ENCODE measurements at regions not wholly inside any gene's neighbourhood (a gene's known extent, or its start where the extent isn't known, plus 50 kb on each side); places are given as distances from the start of the nearest gene placed in this dataset.

DNA sequence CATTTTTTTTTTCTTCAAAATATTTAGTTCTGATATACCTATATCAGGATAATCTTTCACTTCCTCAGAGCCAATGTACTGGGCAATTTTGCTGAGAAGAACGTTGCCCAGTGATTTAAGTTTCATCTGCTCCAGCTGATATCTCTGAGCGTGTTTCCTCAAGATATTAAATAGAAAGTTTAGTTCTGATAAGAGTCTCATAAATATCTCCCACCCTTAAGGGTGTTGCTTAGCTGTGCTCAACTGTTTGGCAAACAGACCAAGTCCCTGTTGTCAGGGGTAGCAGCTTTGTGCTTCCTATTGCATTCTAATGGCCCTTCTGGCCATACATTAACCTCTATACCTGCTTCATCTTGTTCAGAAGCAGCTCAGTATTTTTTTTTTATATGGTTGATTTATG, 84.7 kb upstream of the GPR141 start:
- no peak for TF ChIP-seq STAT1 (IDR thresholded peaks at IDR 0.05; ENCODE audit: unreplicated experiment)
- no peak for TF ChIP-seq CREB1 (CRISPR knock-in tag; IDR thresholded peaks at IDR 0.05; ENCODE audit: low read depth)
- TF ChIP-seq, protein P1, sequence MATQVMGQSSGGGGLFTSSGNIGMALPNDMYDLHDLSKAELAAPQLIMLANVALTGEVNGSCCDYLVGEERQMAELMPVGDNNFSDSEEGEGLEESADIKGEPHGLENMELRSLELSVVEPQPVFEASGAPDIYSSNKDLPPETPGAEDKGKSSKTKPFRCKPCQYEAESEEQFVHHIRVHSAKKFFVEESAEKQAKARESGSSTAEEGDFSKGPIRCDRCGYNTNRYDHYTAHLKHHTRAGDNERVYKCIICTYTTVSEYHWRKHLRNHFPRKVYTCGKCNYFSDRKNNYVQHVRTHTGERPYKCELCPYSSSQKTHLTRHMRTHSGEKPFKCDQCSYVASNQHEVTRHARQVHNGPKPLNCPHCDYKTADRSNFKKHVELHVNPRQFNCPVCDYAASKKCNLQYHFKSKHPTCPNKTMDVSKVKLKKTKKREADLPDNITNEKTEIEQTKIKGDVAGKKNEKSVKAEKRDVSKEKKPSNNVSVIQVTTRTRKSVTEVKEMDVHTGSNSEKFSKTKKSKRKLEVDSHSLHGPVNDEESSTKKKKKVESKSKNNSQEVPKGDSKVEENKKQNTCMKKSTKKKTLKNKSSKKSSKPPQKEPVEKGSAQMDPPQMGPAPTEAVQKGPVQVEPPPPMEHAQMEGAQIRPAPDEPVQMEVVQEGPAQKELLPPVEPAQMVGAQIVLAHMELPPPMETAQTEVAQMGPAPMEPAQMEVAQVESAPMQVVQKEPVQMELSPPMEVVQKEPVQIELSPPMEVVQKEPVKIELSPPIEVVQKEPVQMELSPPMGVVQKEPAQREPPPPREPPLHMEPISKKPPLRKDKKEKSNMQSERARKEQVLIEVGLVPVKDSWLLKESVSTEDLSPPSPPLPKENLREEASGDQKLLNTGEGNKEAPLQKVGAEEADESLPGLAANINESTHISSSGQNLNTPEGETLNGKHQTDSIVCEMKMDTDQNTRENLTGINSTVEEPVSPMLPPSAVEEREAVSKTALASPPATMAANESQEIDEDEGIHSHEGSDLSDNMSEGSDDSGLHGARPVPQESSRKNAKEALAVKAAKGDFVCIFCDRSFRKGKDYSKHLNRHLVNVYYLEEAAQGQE (IDR thresholded peaks at IDR 0.05; ENCODE audit: unreplicated experiment): no peak
- TF ChIP-seq ZNF114 (CRISPR knock-in tag; IDR thresholded peaks at IDR 0.05): no peak
- no peak for TF ChIP-seq ZNF331 (CRISPR knock-in tag; IDR thresholded peaks at IDR 0.05; ENCODE audit: low read depth)
- TF ChIP-seq, protein P2, sequence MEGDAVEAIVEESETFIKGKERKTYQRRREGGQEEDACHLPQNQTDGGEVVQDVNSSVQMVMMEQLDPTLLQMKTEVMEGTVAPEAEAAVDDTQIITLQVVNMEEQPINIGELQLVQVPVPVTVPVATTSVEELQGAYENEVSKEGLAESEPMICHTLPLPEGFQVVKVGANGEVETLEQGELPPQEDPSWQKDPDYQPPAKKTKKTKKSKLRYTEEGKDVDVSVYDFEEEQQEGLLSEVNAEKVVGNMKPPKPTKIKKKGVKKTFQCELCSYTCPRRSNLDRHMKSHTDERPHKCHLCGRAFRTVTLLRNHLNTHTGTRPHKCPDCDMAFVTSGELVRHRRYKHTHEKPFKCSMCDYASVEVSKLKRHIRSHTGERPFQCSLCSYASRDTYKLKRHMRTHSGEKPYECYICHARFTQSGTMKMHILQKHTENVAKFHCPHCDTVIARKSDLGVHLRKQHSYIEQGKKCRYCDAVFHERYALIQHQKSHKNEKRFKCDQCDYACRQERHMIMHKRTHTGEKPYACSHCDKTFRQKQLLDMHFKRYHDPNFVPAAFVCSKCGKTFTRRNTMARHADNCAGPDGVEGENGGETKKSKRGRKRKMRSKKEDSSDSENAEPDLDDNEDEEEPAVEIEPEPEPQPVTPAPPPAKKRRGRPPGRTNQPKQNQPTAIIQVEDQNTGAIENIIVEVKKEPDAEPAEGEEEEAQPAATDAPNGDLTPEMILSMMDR (conservative IDR thresholded peaks at IDR 0.05; ENCODE audit: low read depth in 2 of 2): no peak
- TF ChIP-seq POLR2AphosphoS5 (IDR thresholded peaks at IDR 0.05; ENCODE audit: low read depth): no peak
- TF ChIP-seq NANOG (IDR thresholded peaks at IDR 0.05; ENCODE audit: borderline replicate concordance): no peak
- TF ChIP-seq EZH2phosphoT487 (IDR thresholded peaks at IDR 0.05; ENCODE audit: unreplicated experiment): no peak
- TF ChIP-seq EZH2 (IDR thresholded peaks at IDR 0.05; ENCODE audit: low read depth, unreplicated experiment): no peak

GRCh38 chr7:37601321-37601720, 82.2 kb upstream of the GPR141 start:
- no peaks in the 10 kb centered on the region for H3K27me3 Mint-ChIP-seq (ENCODE audit: insufficient read depth, low read depth, poor library complexity)
- H3K36me3 Mint-ChIP-seq (ENCODE audit: low read depth): no peaks in the 10 kb centered on the region
- no peak for ATAC-seq
- no peak for DNase-seq (ENCODE audit: low spot score)
- no peak overlapping the region for H3K4me2 ChIP-seq
- no peak overlapping the region for H3K4me3 ChIP-seq
- peaks cover 16% of the 10 kb centered on the region; the same call in 1 of the 2 replicates for H3K9me2 ChIP-seq (ENCODE audit: insufficient read depth)
- H3K4me1 ChIP-seq (ENCODE audit: insufficient read depth): no peaks in the 10 kb centered on the region
- no peaks in the 10 kb centered on the region for H3K79me2 ChIP-seq (replicated peaks; ENCODE audit: insufficient read depth)
- H3K4me3 Mint-ChIP-seq: no peak overlapping the region
- no peaks in the 10 kb centered on the region for H3K9me3 Mint-ChIP-seq
- no peak overlapping the region for H3K27ac Mint-ChIP-seq
- no peak overlapping the region for H2AFZ ChIP-seq
- no peaks in the 10 kb centered on the region for H3F3A ChIP-seq (replicated peaks; ENCODE audit: low read depth)
- no peaks in the 10 kb centered on the region for H3K4me1 Mint-ChIP-seq
- H3K27ac ChIP-seq (ENCODE audit: low read depth): no peak overlapping the region
- no peaks in the 10 kb centered on the region for H3K36me3 ChIP-seq (ENCODE audit: insufficient read depth)
- no peaks in the 10 kb centered on the region for H3K27me3 ChIP-seq (ENCODE audit: insufficient read depth)
- no peaks in the 10 kb centered on the region for H4K20me1 ChIP-seq (replicated peaks; ENCODE audit: insufficient read depth)
- no peak for TF ChIP-seq ETS1 (IDR thresholded peaks at IDR 0.05)
- no peak for TF ChIP-seq JUNB (IDR thresholded peaks at IDR 0.05; ENCODE audit: unreplicated experiment)
- TF ChIP-seq ZNF331 (CRISPR knock-in tag; IDR thresholded peaks at IDR 0.05; ENCODE audit: low read depth): no peak
- TF ChIP-seq EZH2 (IDR thresholded peaks at IDR 0.05; ENCODE audit: low read depth, unreplicated experiment): no peak
- TF ChIP-seq, protein P1 (IDR thresholded peaks at IDR 0.05; ENCODE audit: unreplicated experiment): no peak

More for the DNA sequence above, 84.7 kb upstream of the GPR141 start:
- Histone ChIP-seq H2AFZ (no peak overlapping the region), H3K36me3 (ENCODE audit: insufficient read depth) (no peaks in the 10 kb centered on the region), H3K9me2 (ENCODE audit: insufficient read depth) (peaks cover 16% of the 10 kb centered on the region; the same call in 1 of the 2 replicates), H3K4me3 (no peak overlapping the region), H4K20me1 (replicated peaks; ENCODE audit: insufficient read depth) (no peaks in the 10 kb centered on the region), H3K79me2 (replicated peaks; ENCODE audit: insufficient read depth) (no peaks in the 10 kb centered on the region), H3K4me1 (ENCODE audit: insufficient read depth) (no peaks in the 10 kb centered on the region), H3K4me2 (no peak overlapping the region), H3K27me3 (ENCODE audit: insufficient read depth) (no peaks in the 10 kb centered on the region), H3F3A (replicated peaks; ENCODE audit: low read depth) (no peaks in the 10 kb centered on the region), H3K27ac (ENCODE audit: low read depth) (no peak overlapping the region)
- ATAC-seq: no peak
- no peak for DNase-seq (ENCODE audit: low spot score)
- H3K4me3 Mint-ChIP-seq: no peak overlapping the region
- no peaks in the 10 kb centered on the region for H3K27me3 Mint-ChIP-seq (ENCODE audit: insufficient read depth, low read depth, poor library complexity)
- no peaks in the 10 kb centered on the region for H3K4me1 Mint-ChIP-seq
- no peak overlapping the region for H3K27ac Mint-ChIP-seq
- H3K36me3 Mint-ChIP-seq (ENCODE audit: low read depth): peaks cover 1% of the 10 kb centered on the region; the same call in 1 of the 3 replicates
- H3K9me3 Mint-ChIP-seq: peaks cover 5% of the 10 kb centered on the region; the same call in 2 of the 3 replicates
